COLO668 (cell line): ENCODE measurements at regions not wholly inside any gene's neighbourhood (a gene's known extent, or its start where the extent isn't known, plus 50 kb on each side); places are given as distances from the start of the nearest gene placed in this dataset.
A peak's percentile ranks its signal among the peaks of the same experiment; 100 is the strongest.
"Not testable (repeated sequence)": the region's sequence is repeated elsewhere in the genome, so short reads cannot be mapped to it uniquely, and the experiment has no call there.

Experiments
- DNase-seq: peaks from one replicate; lab custom pipeline; 2025; ENCODE audit not compliant: unreplicated experiment; lab: John Stamatoyannopoulos, UW

- not testable (repeated sequence) for DNase-seq
Observed at GRCh38 chr6:3528081-3528671, 71.3 kb upstream of the SLC22A23 start.

GRCh38 chr6:3527651-3527977, 70.8 kb upstream of the SLC22A23 start:
- no peak for DNase-seq

- no peak for DNase-seq
Observed at GRCh38 chr6:3526962-3527650, 70.3 kb upstream of the SLC22A23 start.

GRCh38 chr6:3525915-3526314, 69.1 kb upstream of the SLC22A23 start:
- no peak for DNase-seq

- DNase-seq, result no peak
Observed at GRCh38 chr6:3524456-3524855, 67.6 kb upstream of the SLC22A23 start.

GRCh38 chr6:3523966-3524365, 67.1 kb upstream of the SLC22A23 start:
- DNase-seq, result no peak

- no peak for DNase-seq
Observed at GRCh38 chr6:3523271-3523670, 66.4 kb upstream of the SLC22A23 start.

- DNase-seq, result no peak
Observed at GRCh38 chr6:3522561-3523260, 65.9 kb upstream of the SLC22A23 start.

- no peak for DNase-seq
Observed at GRCh38 chr6:3520281-3521230, 63.7 kb upstream of the SLC22A23 start.

- DNase-seq, result peak; percentile 20
Observed at GRCh38 chr6:3518356-3519190, 61.7 kb upstream of the SLC22A23 start.

GRCh38 chr6:3517350-3517749, 60.5 kb upstream of the SLC22A23 start:
- no peak for DNase-seq

- no peak for DNase-seq
Observed at GRCh38 chr6:3516092-3516491, 59.2 kb upstream of the SLC22A23 start.

GRCh38 chr6:3515669-3516068, 58.8 kb upstream of the SLC22A23 start:
- DNase-seq, result no peak

- DNase-seq, result no peak
Observed at GRCh38 chr6:3513416-3513815, 56.6 kb upstream of the SLC22A23 start.

- no peak for DNase-seq
Observed at GRCh38 chr6:3512832-3513231, 56.0 kb upstream of the SLC22A23 start.

GRCh38 chr6:3510617-3511016, 53.8 kb upstream of the SLC22A23 start:
- DNase-seq, result no peak

- DNase-seq, result no peak
Observed at GRCh38 chr6:3510178-3510577, 53.3 kb upstream of the SLC22A23 start.

GRCh38 chr6:3509336-3509735, 52.5 kb upstream of the SLC22A23 start:
- DNase-seq, result no peak

- DNase-seq, result no peak
Observed at GRCh38 chr6:3506751-3507383, 50.0 kb upstream of the SLC22A23 start.
